Suprapubic skin (tissue), 4 donors: ENCODE measurements at regions not wholly inside any gene's neighbourhood (a gene's known extent, or its start where the extent isn't known, plus 50 kb on each side); places are given as distances from the start of the nearest gene placed in this dataset.

Experiments used
- DNase-seq, 2 donors: peaks; one replicate each; pipeline ENCODE4 v3.0.0-alpha.2; 2019; ENCODE audit warnings: low spot score in 2 of 2
- H3K27ac ChIP-seq: fragments of 200-600 bp; sonication (generic); one replicate; pipeline ENCODE4 v1.5.1; 2019
- H3K27me3 ChIP-seq: fragments of 200-600 bp; sonication (generic); one replicate; pipeline ENCODE4 v1.5.1; 2019
- H3K36me3 ChIP-seq: fragments of 200-600 bp; sonication (generic); one replicate; pipeline ENCODE4 v1.5.1; 2019
- H3K4me1 ChIP-seq: fragments of 200-600 bp; sonication (generic); one replicate; pipeline ENCODE4 v1.5.1; 2019
- H3K4me3 ChIP-seq: fragments of 200-600 bp; sonication (generic); one replicate; pipeline ENCODE4 v1.5.1; 2019; ENCODE audit warnings: mild to moderate bottlenecking
- H3K9me3 ChIP-seq: fragments of 200-600 bp; sonication (generic); one replicate; pipeline ENCODE4 v1.5.1; 2019
- EP300 ChIP-seq: sonication (generic); formaldehyde crosslinking; IDR thresholded peaks from one replicate; pipeline ENCODE4 v1.6.1; 2017; ENCODE audit warnings: antibody characterized with exemption
- POLR2A ChIP-seq, 2 donors: fragments of 450-650 bp; IDR thresholded peaks; one replicate each; pipeline ENCODE4 v1.6.1; 2017; ENCODE audit warnings: antibody characterized with exemption in 2 of 2, mild to moderate bottlenecking in 2 of 2, moderate library complexity in 2 of 2
- POLR2AphosphoS5 ChIP-seq, 3 donors: sonication (generic); formaldehyde crosslinking; IDR thresholded peaks; one replicate each; pipeline ENCODE4 v1.6.1; 2017; ENCODE audit warnings: antibody characterized with exemption in 3 of 3
- WGBS: methylation state at CpG from one replicate; pipeline ENCODE4 v1.1.5; 2018; 5-methylcytosine and 5-hydroxymethylcytosine counted together
- TF ChIP-seq, protein P1 (sequence below), 2 donors: fragments of 200-600 bp in 1 of 2; fragments of 450-650 bp in 1 of 2; sonication (generic) in 1 of 2; IDR thresholded peaks; one replicate each; pipeline ENCODE4 v1.5.1; 2016 to 2019; ENCODE audit warnings: antibody characterized with exemption in 2 of 2, mild to moderate bottlenecking in 1 of 2, moderate library complexity in 1 of 2

DNA sequence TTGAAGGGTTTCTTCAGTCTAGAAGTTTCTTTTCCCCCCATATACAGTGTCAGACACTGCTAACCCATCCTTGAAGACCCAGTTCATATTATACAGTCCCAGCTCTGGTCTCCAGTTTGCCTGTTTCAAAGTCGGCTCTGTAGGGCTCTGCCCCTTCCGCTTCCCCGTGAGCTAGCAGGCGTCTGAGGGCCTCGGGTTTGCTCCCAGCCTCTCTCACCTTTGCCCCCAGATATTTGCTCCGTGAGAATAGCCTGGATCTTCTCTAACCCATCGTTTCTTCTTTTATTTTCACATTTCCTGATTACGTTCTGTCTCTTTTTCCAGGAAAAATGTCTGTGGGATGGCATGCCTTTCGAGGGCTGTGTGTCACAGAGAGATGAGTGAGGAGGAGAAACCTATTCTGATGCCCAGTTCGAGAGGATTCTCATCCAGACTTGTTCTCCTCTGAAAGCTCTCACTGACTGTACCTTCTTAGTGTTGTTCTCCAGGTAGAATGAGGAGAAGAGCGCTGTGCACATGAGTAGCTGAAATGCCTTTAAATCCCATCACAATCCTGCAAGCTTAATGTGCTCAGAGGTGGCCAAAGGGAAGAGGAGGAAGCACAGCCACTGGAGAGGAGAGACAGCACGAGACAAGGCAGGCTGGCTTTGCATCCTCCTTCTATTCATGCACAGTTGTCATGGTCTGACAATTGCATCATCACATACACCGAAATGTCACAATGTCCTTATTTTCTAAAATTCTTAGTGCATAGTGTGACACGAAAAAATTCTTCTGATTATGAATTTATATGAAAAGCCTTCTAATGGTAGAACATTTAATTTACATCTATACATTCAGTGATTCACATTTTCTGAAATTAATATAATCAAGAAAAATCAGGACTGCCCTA lies 171.1 kb downstream of the FOXA2 start:
- DNase-seq = no peak
- no peaks in the 10 kb centered on the region for H3K27me3 ChIP-seq
- H3K36me3 ChIP-seq = no peaks in the 10 kb centered on the region
- TF ChIP-seq EP300 (no peak), POLR2A (IDR thresholded peaks at IDR 0.05) (no peak), POLR2AphosphoS5 (IDR thresholded peaks at IDR 0.05) (no peak)
- TF ChIP-seq, protein P1, sequence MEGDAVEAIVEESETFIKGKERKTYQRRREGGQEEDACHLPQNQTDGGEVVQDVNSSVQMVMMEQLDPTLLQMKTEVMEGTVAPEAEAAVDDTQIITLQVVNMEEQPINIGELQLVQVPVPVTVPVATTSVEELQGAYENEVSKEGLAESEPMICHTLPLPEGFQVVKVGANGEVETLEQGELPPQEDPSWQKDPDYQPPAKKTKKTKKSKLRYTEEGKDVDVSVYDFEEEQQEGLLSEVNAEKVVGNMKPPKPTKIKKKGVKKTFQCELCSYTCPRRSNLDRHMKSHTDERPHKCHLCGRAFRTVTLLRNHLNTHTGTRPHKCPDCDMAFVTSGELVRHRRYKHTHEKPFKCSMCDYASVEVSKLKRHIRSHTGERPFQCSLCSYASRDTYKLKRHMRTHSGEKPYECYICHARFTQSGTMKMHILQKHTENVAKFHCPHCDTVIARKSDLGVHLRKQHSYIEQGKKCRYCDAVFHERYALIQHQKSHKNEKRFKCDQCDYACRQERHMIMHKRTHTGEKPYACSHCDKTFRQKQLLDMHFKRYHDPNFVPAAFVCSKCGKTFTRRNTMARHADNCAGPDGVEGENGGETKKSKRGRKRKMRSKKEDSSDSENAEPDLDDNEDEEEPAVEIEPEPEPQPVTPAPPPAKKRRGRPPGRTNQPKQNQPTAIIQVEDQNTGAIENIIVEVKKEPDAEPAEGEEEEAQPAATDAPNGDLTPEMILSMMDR (IDR thresholded peaks at IDR 0.05) = no peak
- no peaks in the 10 kb centered on the region for H3K4me1 ChIP-seq
- H3K9me3 ChIP-seq = no peaks in the 10 kb centered on the region
- 79% methylated on average over 14 of the region's 14 CpGs for WGBS
- no peak overlapping the region for H3K4me3 ChIP-seq
- H3K27ac ChIP-seq = no peak overlapping the region

GRCh38 chr20:22411627-22412450 lies 172.5 kb downstream of the FOXA2 start:
- TF ChIP-seq, protein P1 (IDR thresholded peaks at IDR 0.05) = no peak
- TF ChIP-seq POLR2AphosphoS5 (IDR thresholded peaks at IDR 0.05) (no peak), EP300 (no peak), POLR2A (IDR thresholded peaks at IDR 0.05) (no peak)
- H3K27ac ChIP-seq = no peak overlapping the region
- no peaks in the 10 kb centered on the region for H3K9me3 ChIP-seq
- H3K36me3 ChIP-seq = no peaks in the 10 kb centered on the region
- H3K4me3 ChIP-seq = no peak overlapping the region
- peaks cover 9% of the 10 kb centered on the region for H3K27me3 ChIP-seq
- DNase-seq = no peak
- H3K4me1 ChIP-seq = no peaks in the 10 kb centered on the region
- WGBS = 75% methylated on average over 12 of the region's 12 CpGs

DNA sequence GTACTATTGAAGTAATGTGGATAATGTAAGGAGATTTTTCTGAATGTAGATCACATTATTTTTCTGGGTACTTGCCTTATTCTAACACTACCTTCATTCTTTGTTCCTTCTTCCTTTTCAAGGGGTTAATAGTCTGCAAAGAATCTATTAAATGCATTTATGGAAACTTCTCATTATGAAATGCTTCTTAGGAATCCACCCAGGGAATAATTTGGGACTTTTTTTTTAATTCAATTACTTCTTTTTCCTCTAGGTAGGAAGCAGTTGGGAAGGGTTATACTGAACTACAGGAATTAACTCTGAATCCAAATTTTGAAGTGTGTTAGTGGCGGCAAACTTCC lies 173.1 kb downstream of the FOXA2 start:
- DNase-seq = no peak
- Histone ChIP-seq H3K9me3 (no peaks in the 10 kb centered on the region), H3K27ac (no peak overlapping the region), H3K4me3 (no peak overlapping the region), H3K27me3 (peaks cover 10% of the 10 kb centered on the region), H3K36me3 (no peaks in the 10 kb centered on the region), H3K4me1 (no peaks in the 10 kb centered on the region)
- 64% methylated on average over 1 of the region's 1 CpG for WGBS
- TF ChIP-seq EP300 = no peak
- no peak for TF ChIP-seq POLR2AphosphoS5 (IDR thresholded peaks at IDR 0.05)
- TF ChIP-seq, protein P1 (IDR thresholded peaks at IDR 0.05) = no peak
- TF ChIP-seq POLR2A (IDR thresholded peaks at IDR 0.05) = no peak

DNA sequence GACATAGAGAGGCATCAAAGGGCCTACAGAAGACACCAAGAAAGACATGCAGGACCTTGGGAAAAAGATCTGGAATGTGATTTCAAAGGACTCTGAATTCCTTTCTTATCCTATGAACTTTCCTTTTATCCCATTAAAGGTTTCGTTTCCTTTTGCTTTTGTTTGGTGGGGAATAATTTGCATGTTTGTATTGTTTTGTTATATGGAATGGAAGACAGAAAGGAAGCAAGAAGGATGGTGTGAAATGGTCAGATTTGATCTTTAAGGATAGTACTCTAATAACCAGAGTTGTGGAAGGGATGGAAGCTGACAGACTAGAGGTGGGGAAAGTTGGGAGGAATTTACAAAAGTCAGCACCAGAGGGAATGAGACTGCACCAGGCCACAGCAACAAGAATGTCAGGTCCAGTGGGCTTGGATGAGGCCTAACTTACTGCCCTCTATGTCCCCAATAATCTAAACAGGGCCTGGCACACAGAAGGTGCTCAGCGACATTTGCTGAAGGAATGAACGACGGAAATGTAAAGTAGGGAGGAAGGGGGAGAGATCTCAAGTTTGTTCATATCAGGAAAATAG lies 173.7 kb downstream of the FOXA2 start:
- Histone ChIP-seq H3K27me3 (peaks cover 10% of the 10 kb centered on the region), H3K9me3 (no peaks in the 10 kb centered on the region), H3K4me3 (no peak overlapping the region), H3K27ac (no peak overlapping the region), H3K4me1 (no peaks in the 10 kb centered on the region), H3K36me3 (no peaks in the 10 kb centered on the region)
- 86% methylated on average over 4 of the region's 4 CpGs for WGBS
- no peak for TF ChIP-seq EP300
- TF ChIP-seq POLR2A (IDR thresholded peaks at IDR 0.05) = no peak
- TF ChIP-seq, protein P1 (IDR thresholded peaks at IDR 0.05) = no peak
- TF ChIP-seq POLR2AphosphoS5 (IDR thresholded peaks at IDR 0.05) = no peak
- no peak for DNase-seq
